NB4 (cell line): ENCODE measurements at regions not wholly inside any gene's neighbourhood (a gene's known extent, or its start where the extent isn't known, plus 50 kb on each side); places are given as distances from the start of the nearest gene placed in this dataset.

ENCODE experiments used
- POLR2A ChIP-seq: IDR thresholded peaks from 2 replicates; pipeline ENCODE4 v1.6.1; 2011; ENCODE audit warnings: mild to moderate bottlenecking; ENCODE audit not compliant: insufficient read length; ENCODE audit errors: extremely low read depth
- TF ChIP-seq, protein P1 (sequence below): IDR thresholded peaks from one replicate; pipeline ENCODE4 v1.5.1; 2012; ENCODE audit warnings: low read depth, low read length
- TF ChIP-seq, protein P2 (sequence below): IDR thresholded peaks from 2 replicates; pipeline ENCODE4 v1.6.1; 2011; ENCODE audit warnings: low read depth, low read length

DNA sequence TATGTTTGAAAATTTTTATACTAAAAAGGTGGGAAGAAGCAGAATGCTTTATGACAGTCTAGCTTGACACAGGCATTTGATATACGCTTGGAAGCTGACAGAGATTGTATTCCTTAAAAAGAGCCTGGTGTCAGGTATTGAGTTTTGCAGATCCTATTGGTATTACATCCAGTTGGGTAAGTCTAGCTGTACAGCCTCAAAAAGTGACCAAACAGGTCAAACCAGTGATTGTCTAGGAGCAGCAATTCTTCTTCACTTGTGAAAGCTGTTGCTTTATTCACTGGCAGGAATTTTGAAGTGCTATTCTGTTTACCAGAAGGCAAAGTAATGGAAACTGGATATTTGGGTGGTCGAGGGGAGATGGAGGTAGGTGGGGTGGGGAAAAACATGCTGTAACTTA lies 77.5 kb downstream of the UCHL1 start:
- TF ChIP-seq, protein P1, sequence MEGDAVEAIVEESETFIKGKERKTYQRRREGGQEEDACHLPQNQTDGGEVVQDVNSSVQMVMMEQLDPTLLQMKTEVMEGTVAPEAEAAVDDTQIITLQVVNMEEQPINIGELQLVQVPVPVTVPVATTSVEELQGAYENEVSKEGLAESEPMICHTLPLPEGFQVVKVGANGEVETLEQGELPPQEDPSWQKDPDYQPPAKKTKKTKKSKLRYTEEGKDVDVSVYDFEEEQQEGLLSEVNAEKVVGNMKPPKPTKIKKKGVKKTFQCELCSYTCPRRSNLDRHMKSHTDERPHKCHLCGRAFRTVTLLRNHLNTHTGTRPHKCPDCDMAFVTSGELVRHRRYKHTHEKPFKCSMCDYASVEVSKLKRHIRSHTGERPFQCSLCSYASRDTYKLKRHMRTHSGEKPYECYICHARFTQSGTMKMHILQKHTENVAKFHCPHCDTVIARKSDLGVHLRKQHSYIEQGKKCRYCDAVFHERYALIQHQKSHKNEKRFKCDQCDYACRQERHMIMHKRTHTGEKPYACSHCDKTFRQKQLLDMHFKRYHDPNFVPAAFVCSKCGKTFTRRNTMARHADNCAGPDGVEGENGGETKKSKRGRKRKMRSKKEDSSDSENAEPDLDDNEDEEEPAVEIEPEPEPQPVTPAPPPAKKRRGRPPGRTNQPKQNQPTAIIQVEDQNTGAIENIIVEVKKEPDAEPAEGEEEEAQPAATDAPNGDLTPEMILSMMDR: no peak
- no peak for TF ChIP-seq POLR2A
- TF ChIP-seq, protein P2, sequence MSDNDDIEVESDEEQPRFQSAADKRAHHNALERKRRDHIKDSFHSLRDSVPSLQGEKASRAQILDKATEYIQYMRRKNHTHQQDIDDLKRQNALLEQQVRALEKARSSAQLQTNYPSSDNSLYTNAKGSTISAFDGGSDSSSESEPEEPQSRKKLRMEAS: no peak
